SK-N-SH (cell line): ENCODE measurements at regions not wholly inside any gene's neighbourhood (a gene's known extent, or its start where the extent isn't known, plus 50 kb on each side); places are given as distances from the start of the nearest gene placed in this dataset.

ENCODE experiments used
- CTCF ChIA-PET: fragments of 300-600, 350-600 bp; formaldehyde crosslinking; extraction: SDS; loops from one replicate; lab custom pipeline; 2021; lab: Yijun Ruan, JAX
- POLR2A ChIA-PET: fragments of 350-600 bp; sonication (Branson Sonifier 250); formaldehyde crosslinking; extraction: SDS; loops from one replicate; lab custom pipeline; 2020; ENCODE audit warnings: antibody characterized with exemption, inconsistent platforms; lab: Yijun Ruan, JAX
- DNase-seq: peaks from one replicate; pipeline ENCODE4 v3.0.0; 2012
- H2AFZ ChIP-seq: fragments of 200-600 bp; sonication (generic); 2 replicates; pipeline ENCODE4 v1.8.1; 2016; ENCODE audit warnings: antibody characterized with exemption, mild to moderate bottlenecking, low read depth
- H3F3A ChIP-seq: fragments of 200-600 bp; sonication (generic); replicated peaks from 2 replicates; pipeline ENCODE3; 2016; ENCODE audit warnings: antibody characterized with exemption, mild to moderate bottlenecking; ENCODE audit not compliant: insufficient read depth
- H3K27ac ChIP-seq, 2 experiments: fragments of 200-500 bp in 1 of 2; fragments of 200-600 bp in 1 of 2; sonication (Bioruptor generic) in 1 of 2; sonication (generic), shearing (Covaris generic) in 1 of 2; 2 replicates each; pipeline versions ENCODE4 v1.5.1 to v1.6.1; 2014 to 2016; ENCODE audit warnings: low read depth in 2 of 2, inconsistent platforms in 1 of 2, low read length in 1 of 2, mild to moderate bottlenecking in 1 of 2, mixed read lengths in 1 of 2
- H3K27me3 ChIP-seq: fragments of 200-600 bp; sonication (generic), shearing (Covaris generic); 2 replicates; pipeline ENCODE4 v1.6.1; 2016; ENCODE audit warnings: mixed run types; ENCODE audit not compliant: insufficient read depth
- H3K36me3 ChIP-seq, 2 experiments: fragments of 200-500 bp in 1 of 2; fragments of 200-600 bp in 1 of 2; sonication (Bioruptor generic) in 1 of 2; sonication (generic) in 1 of 2; replicated peaks in 1 of 2; 2 replicates each; pipeline versions ENCODE3 to v1.5.1; 2014 to 2016; ENCODE audit warnings: low read length in 1 of 2, mild to moderate bottlenecking in 1 of 2; ENCODE audit not compliant: insufficient read depth in 2 of 2, control insufficient read depth in 1 of 2
- H3K4me1 ChIP-seq, 2 experiments: fragments of 200-500 bp in 1 of 2; fragments of 200-600 bp in 1 of 2; sonication (Bioruptor generic) in 1 of 2; sonication (generic), shearing (Covaris generic) in 1 of 2; 2 replicates each; pipeline versions ENCODE4 v1.5.1 to v1.6.1; 2014 to 2016; ENCODE audit warnings: low read depth in 1 of 2, low read length in 1 of 2, mixed run types in 1 of 2; ENCODE audit not compliant: insufficient read depth in 2 of 2, control insufficient read depth in 1 of 2
- H3K4me2 ChIP-seq: fragments of 200-600 bp; sonication (generic), shearing (Covaris generic); 2 replicates; pipeline ENCODE4 v1.6.1; 2017; ENCODE audit warnings: mixed run types
- H3K4me3 ChIP-seq, 2 experiments: fragments of 200-500 bp in 1 of 2; fragments of 200-600 bp in 1 of 2; sonication (Bioruptor generic) in 1 of 2; sonication (generic), shearing (Covaris generic) in 1 of 2; 2 replicates each; pipeline versions ENCODE4 v1.5.1 to v1.8.1; 2014 to 2016; ENCODE audit warnings: low read depth in 2 of 2, inconsistent platforms in 1 of 2, low read length in 1 of 2, mild to moderate bottlenecking in 1 of 2, mixed read lengths in 1 of 2, moderate library complexity in 1 of 2
- H3K79me2 ChIP-seq: fragments of 200-600 bp; sonication (generic); 2 replicates; pipeline ENCODE4 v1.8.1; 2017; ENCODE audit warnings: mild to moderate bottlenecking; ENCODE audit not compliant: insufficient read depth
- H3K9ac ChIP-seq: fragments of 200-600 bp; sonication (generic); 2 replicates; pipeline ENCODE4 v1.6.1; 2017; ENCODE audit warnings: mixed run types
- H3K9me2 ChIP-seq: fragments of 200-600 bp; sonication (generic); 2 replicates; pipeline ENCODE4 v1.6.1; 2017; ENCODE audit warnings: mixed run types
- H3K9me3 ChIP-seq: fragments of 200-600 bp; sonication (generic); 2 replicates; pipeline ENCODE4 v1.6.1; 2017; ENCODE audit warnings: mixed run types, mild to moderate bottlenecking, moderate library complexity
- H4K20me1 ChIP-seq: fragments of 200-600 bp; sonication (generic); 2 replicates; pipeline ENCODE4 v1.6.1; 2017; ENCODE audit warnings: mild to moderate bottlenecking, mixed run types; ENCODE audit not compliant: insufficient read depth
- CHD2 ChIP-seq: fragments of 150-350 bp; IDR thresholded peaks from 2 replicates; pipeline ENCODE4 v1.6.1; 2018; ENCODE audit warnings: low read length; ENCODE audit not compliant: partially characterized antibody
- FOXJ3 ChIP-seq: sonication (generic); formaldehyde crosslinking; IDR thresholded peaks from 2 replicates; pipeline ENCODE4 v1.5.1; 2020; ENCODE audit warnings: mild to moderate bottlenecking, missing genetic modification reagents
- FOXM1 ChIP-seq: IDR thresholded peaks from 2 replicates; pipeline ENCODE4 v1.4.0; 2012; ENCODE audit warnings: low read depth, mild to moderate bottlenecking
- IRF3 ChIP-seq: fragments of 150-350 bp; IDR thresholded peaks from 2 replicates; pipeline ENCODE4 v1.6.1; 2016; ENCODE audit warnings: mild to moderate bottlenecking, low read depth, low read length
- JUND ChIP-seq: IDR thresholded peaks from 2 replicates; pipeline ENCODE4 v1.4.0; 2012
- MAX ChIP-seq: IDR thresholded peaks from 2 replicates; pipeline ENCODE4 v1.4.0; 2012; ENCODE audit warnings: low read depth
- MEF2A ChIP-seq: IDR thresholded peaks from 2 replicates; pipeline ENCODE4 v1.4.0; 2012; ENCODE audit warnings: low read depth, borderline replicate concordance
- MXI1 ChIP-seq: IDR thresholded peaks from 2 replicates; pipeline ENCODE4 v1.6.1; 2012; ENCODE audit warnings: mild to moderate bottlenecking, low read depth, low read length, improper control_type of control experiment
- PBX3 ChIP-seq: IDR thresholded peaks from 2 replicates; pipeline ENCODE4; 2012
- POLR2AphosphoS5 ChIP-seq: IDR thresholded peaks from 2 replicates; pipeline ENCODE4 v1.6.1; 2012; ENCODE audit warnings: low read depth, low read length
- RCOR1 ChIP-seq: fragments of 150-350 bp; IDR thresholded peaks from 2 replicates; pipeline ENCODE4 v1.6.1; 2017; ENCODE audit warnings: antibody characterized with exemption, low read length
- REST ChIP-seq: IDR thresholded peaks from 2 replicates; pipeline ENCODE4 v1.6.1; 2012; ENCODE audit warnings: mild to moderate bottlenecking, low read depth, low read length, moderate library complexity
- SIN3A ChIP-seq: IDR thresholded peaks from 2 replicates; pipeline ENCODE4 v1.6.1; 2012; ENCODE audit warnings: low read depth, mild to moderate bottlenecking, low read length, moderate library complexity, borderline replicate concordance
- TEAD4 ChIP-seq: IDR thresholded peaks from 2 replicates; pipeline ENCODE4 v1.4.0; 2012; ENCODE audit warnings: mild to moderate bottlenecking, borderline replicate concordance; ENCODE audit not compliant: insufficient read depth
- USF2 ChIP-seq: fragments of 150-350 bp; IDR thresholded peaks from 2 replicates; pipeline ENCODE4 v1.6.1; 2017; ENCODE audit warnings: antibody characterized with exemption, low read length, low read depth, borderline replicate concordance
- WGBS: methylation state at CpG from one replicate; pipeline ENCODE4 v1.1.6; 2017; ENCODE audit warnings: low lambda C conversion rate; 5-methylcytosine and 5-hydroxymethylcytosine counted together
- TF ChIP-seq, protein P1 (sequence below): IDR thresholded peaks from 2 replicates; pipeline ENCODE4 v1.4.0; 2012; ENCODE audit warnings: low read depth, borderline replicate concordance
- TF ChIP-seq, protein P2 (sequence below): fragments of 200-600 bp; sonication (generic); IDR thresholded peaks from 2 replicates; pipeline ENCODE4 v1.6.1; 2017; ENCODE audit warnings: antibody characterized with exemption, mild to moderate bottlenecking, moderate library complexity

GRCh38 chr16:80346111-80346632, 194.6 kb upstream of the DYNLRB2 start:
- CTCF ChIA-PET = interaction anchor here (1.1 kb wide), 1 partner anchor 744 kb away, joined by 3 read pairs; no protein-coding TSS in a partner anchor

More at GRCh38 chr16:80346111-80346632, 194.6 kb upstream of the DYNLRB2 start:
- Histone ChIP-seq H3K4me3 (no peak overlapping the region), H4K20me1 (no peaks in the 10 kb centered on the region), H3K9me3 (no peaks in the 10 kb centered on the region), H3K4me2 (no peak overlapping the region), H3K79me2 (no peaks in the 10 kb centered on the region), H3K27me3 (no peaks in the 10 kb centered on the region), H3K9me2 (no peaks in the 10 kb centered on the region), H2AFZ (no peak overlapping the region), H3K9ac (no peak overlapping the region), H3F3A (no peaks in the 10 kb centered on the region), H3K4me1 (no peaks in the 10 kb centered on the region; a peak in 1 of 4 replicates), H3K27ac (no peak overlapping the region), H3K36me3 (no peaks in the 10 kb centered on the region)
- TF ChIP-seq POLR2AphosphoS5 (no peak), MEF2A (no peak), MAX (no peak), REST (no peak), IRF3 (no peak), FOXJ3 (no peak), CHD2 (no peak), USF2 (no peak), MXI1 (no peak), SIN3A (no peak), PBX3 (no peak), TEAD4 (no peak), JUND (no peak), FOXM1 (no peak), RCOR1 (no peak)
- TF ChIP-seq, protein P1, sequence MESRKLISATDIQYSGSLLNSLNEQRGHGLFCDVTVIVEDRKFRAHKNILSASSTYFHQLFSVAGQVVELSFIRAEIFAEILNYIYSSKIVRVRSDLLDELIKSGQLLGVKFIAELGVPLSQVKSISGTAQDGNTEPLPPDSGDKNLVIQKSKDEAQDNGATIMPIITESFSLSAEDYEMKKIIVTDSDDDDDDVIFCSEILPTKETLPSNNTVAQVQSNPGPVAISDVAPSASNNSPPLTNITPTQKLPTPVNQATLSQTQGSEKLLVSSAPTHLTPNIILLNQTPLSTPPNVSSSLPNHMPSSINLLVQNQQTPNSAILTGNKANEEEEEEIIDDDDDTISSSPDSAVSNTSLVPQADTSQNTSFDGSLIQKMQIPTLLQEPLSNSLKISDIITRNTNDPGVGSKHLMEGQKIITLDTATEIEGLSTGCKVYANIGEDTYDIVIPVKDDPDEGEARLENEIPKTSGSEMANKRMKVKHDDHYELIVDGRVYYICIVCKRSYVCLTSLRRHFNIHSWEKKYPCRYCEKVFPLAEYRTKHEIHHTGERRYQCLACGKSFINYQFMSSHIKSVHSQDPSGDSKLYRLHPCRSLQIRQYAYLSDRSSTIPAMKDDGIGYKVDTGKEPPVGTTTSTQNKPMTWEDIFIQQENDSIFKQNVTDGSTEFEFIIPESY = no peak
- TF ChIP-seq, protein P2, sequence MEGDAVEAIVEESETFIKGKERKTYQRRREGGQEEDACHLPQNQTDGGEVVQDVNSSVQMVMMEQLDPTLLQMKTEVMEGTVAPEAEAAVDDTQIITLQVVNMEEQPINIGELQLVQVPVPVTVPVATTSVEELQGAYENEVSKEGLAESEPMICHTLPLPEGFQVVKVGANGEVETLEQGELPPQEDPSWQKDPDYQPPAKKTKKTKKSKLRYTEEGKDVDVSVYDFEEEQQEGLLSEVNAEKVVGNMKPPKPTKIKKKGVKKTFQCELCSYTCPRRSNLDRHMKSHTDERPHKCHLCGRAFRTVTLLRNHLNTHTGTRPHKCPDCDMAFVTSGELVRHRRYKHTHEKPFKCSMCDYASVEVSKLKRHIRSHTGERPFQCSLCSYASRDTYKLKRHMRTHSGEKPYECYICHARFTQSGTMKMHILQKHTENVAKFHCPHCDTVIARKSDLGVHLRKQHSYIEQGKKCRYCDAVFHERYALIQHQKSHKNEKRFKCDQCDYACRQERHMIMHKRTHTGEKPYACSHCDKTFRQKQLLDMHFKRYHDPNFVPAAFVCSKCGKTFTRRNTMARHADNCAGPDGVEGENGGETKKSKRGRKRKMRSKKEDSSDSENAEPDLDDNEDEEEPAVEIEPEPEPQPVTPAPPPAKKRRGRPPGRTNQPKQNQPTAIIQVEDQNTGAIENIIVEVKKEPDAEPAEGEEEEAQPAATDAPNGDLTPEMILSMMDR = no peak
- WGBS = 24% methylated on average over 6 of the region's 6 CpGs
- POLR2A ChIA-PET = interaction anchor here (0.6 kb wide), 1 partner anchor 98 kb away, joined by 3 read pairs; no protein-coding TSS in a partner anchor
- no peak for DNase-seq
